H9 (cell line): ENCODE measurements at regions not wholly inside any gene's neighbourhood (a gene's known extent, or its start where the extent isn't known, plus 50 kb on each side); places are given as distances from the start of the nearest gene placed in this dataset.
A peak's percentile ranks its signal among the peaks of the same experiment; 100 is the strongest.

Experiments used
- DNase-seq: peaks from one replicate; pipeline ENCODE4 v3.0.0-alpha.2; 2017
- H2AFZ ChIP-seq: one replicate; pipeline ENCODE4 v1.6.1; 2013; ENCODE audit warnings: mild to moderate bottlenecking, low read length, control low read depth, moderate library complexity
- H2AK5ac ChIP-seq: 2 replicates; pipeline ENCODE4 v1.6.1; 2013; ENCODE audit warnings: low read length, control low read depth, mixed read lengths; ENCODE audit not compliant: insufficient read length
- H2BK120ac ChIP-seq: one replicate; pipeline ENCODE4 v1.6.1; 2013; ENCODE audit warnings: low read depth, mild to moderate bottlenecking, low read length, control low read depth, inconsistent platforms; ENCODE audit not compliant: poor library complexity, severe bottlenecking
- H2BK12ac ChIP-seq: 2 replicates; pipeline ENCODE4 v1.6.1; 2013; ENCODE audit warnings: low read length, control low read depth, mixed read lengths, low read depth; ENCODE audit not compliant: insufficient read length
- H2BK15ac ChIP-seq: 2 replicates; pipeline ENCODE4 v1.6.1; 2013; ENCODE audit warnings: low read depth, low read length, control low read depth
- H2BK20ac ChIP-seq: one replicate; pipeline ENCODE4 v1.6.1; 2013; ENCODE audit warnings: low read depth, mild to moderate bottlenecking, low read length, control low read depth, inconsistent platforms; ENCODE audit not compliant: poor library complexity, severe bottlenecking
- H2BK5ac ChIP-seq: 2 replicates; pipeline ENCODE4 v1.6.1; 2013; ENCODE audit warnings: low read length, control low read depth, mixed read lengths; ENCODE audit not compliant: insufficient read length
- H3K14ac ChIP-seq: 2 replicates; pipeline ENCODE4 v1.6.1; 2013; ENCODE audit warnings: low read length, control low read depth; ENCODE audit not compliant: insufficient read depth
- H3K18ac ChIP-seq: 2 replicates; pipeline ENCODE4 v1.6.1; 2013; ENCODE audit warnings: low read depth, mild to moderate bottlenecking, mixed read lengths, low read length, control low read depth; ENCODE audit not compliant: insufficient read length
- H3K23ac ChIP-seq: 2 replicates; pipeline ENCODE4 v1.6.1; 2013; ENCODE audit warnings: low read length, control low read depth, mixed read lengths, low read depth; ENCODE audit not compliant: insufficient read length
- H3K23me2 ChIP-seq: 2 replicates; pipeline ENCODE4 v1.6.1; 2013; ENCODE audit warnings: low read depth, mild to moderate bottlenecking, mixed read lengths, low read length, control low read depth; ENCODE audit not compliant: insufficient read length, poor library complexity, severe bottlenecking
- H3K27ac ChIP-seq: 2 replicates; pipeline ENCODE4 v1.5.1; 2013; ENCODE audit warnings: low read length, control low read depth, mixed read lengths, low read depth; ENCODE audit not compliant: insufficient read length
- H3K27me3 ChIP-seq: 2 replicates; pipeline ENCODE4 v1.6.1; 2013; ENCODE audit warnings: low read length, control low read depth, inconsistent platforms; ENCODE audit not compliant: insufficient read depth
- H3K4ac ChIP-seq: 2 replicates; pipeline ENCODE4 v1.6.1; 2013; ENCODE audit warnings: low read depth, mild to moderate bottlenecking, control low read depth, inconsistent platforms, low read length, moderate library complexity
- H3K4me1 ChIP-seq: 2 replicates; pipeline ENCODE4 v1.6.1; 2013; ENCODE audit warnings: low read length, control low read depth, inconsistent platforms; ENCODE audit not compliant: insufficient read depth
- H3K4me2 ChIP-seq: 2 replicates; pipeline ENCODE4 v1.6.1; 2013; ENCODE audit warnings: low read length, control low read depth, mixed read lengths; ENCODE audit not compliant: insufficient read length, insufficient read depth
- H3K56ac ChIP-seq: 2 replicates; pipeline ENCODE4 v1.6.1; 2013; ENCODE audit warnings: low read depth, mild to moderate bottlenecking, mixed read lengths, low read length, control low read depth; ENCODE audit not compliant: insufficient read length
- H3K79me1 ChIP-seq: 2 replicates; pipeline ENCODE4 v1.6.1; 2013; ENCODE audit warnings: low read depth, mild to moderate bottlenecking, moderate library complexity, low read length, control low read depth, inconsistent platforms; ENCODE audit not compliant: insufficient read depth, poor library complexity, severe bottlenecking
- H3K79me2 ChIP-seq: 2 replicates; pipeline ENCODE4 v1.6.1; 2013; ENCODE audit warnings: low read length, control low read depth, inconsistent platforms; ENCODE audit not compliant: insufficient read depth
- H3K9ac ChIP-seq: 2 replicates; pipeline ENCODE4 v1.6.1; 2013; ENCODE audit warnings: low read length, control low read depth, mixed read lengths; ENCODE audit not compliant: insufficient read length; ENCODE audit errors: extremely low read depth
- H3K9me3 ChIP-seq: one replicate; pipeline ENCODE4 v1.6.1; 2013; ENCODE audit warnings: low read depth, low read length, inconsistent platforms; ENCODE audit not compliant: control insufficient read depth
- H3T11ph ChIP-seq: one replicate; pipeline ENCODE4 v1.6.1; 2013; ENCODE audit warnings: mild to moderate bottlenecking, low read length, control low read depth, inconsistent platforms
- H4K20me1 ChIP-seq: one replicate; pipeline ENCODE4 v1.6.1; 2013; ENCODE audit not compliant: control insufficient read depth, insufficient read length, insufficient read depth
- H4K5ac ChIP-seq: 2 replicates; pipeline ENCODE4 v1.6.1; 2013; ENCODE audit warnings: low read depth, mild to moderate bottlenecking, mixed read lengths, low read length, control low read depth; ENCODE audit not compliant: insufficient read length
- H4K8ac ChIP-seq: replicated peaks from 2 replicates; pipeline ENCODE4 v1.6.1; 2013; ENCODE audit warnings: low read length, control low read depth, mixed read lengths, low read depth; ENCODE audit not compliant: insufficient read length
- H4K91ac ChIP-seq: 2 replicates; pipeline ENCODE4 v1.6.1; 2013; ENCODE audit warnings: low read depth, mild to moderate bottlenecking, moderate library complexity, mixed read lengths, low read length, control low read depth; ENCODE audit not compliant: insufficient read length
- H3K27ac Mint-ChIP-seq, 3 experiments: 2 replicates in 2 of 3; 3 replicates in 1 of 3; pipeline ENCODE4 v1.8.0; 2020 to 2021; ENCODE audit warnings: mixed read lengths in 3 of 3, mild to moderate bottlenecking in 1 of 3, moderate library complexity in 1 of 3
- H3K27me3 Mint-ChIP-seq: 2 replicates; pipeline ENCODE4 v1.8.0; 2021; ENCODE audit warnings: low read depth, mild to moderate bottlenecking, moderate library complexity, mixed read lengths
- H3K36me3 Mint-ChIP-seq, 3 experiments: 2 replicates in 2 of 3; 3 replicates in 1 of 3; pipeline ENCODE4 v1.8.0; 2020 to 2021; ENCODE audit warnings: low read depth in 3 of 3, mixed read lengths in 3 of 3; ENCODE audit not compliant: insufficient read depth in 1 of 3
- H3K4me1 Mint-ChIP-seq, 2 experiments: 2 replicates each; pipeline ENCODE4 v1.8.0; 2020; ENCODE audit warnings: mixed read lengths in 2 of 2
- H3K4me3 Mint-ChIP-seq, 2 experiments: 2 replicates in 1 of 2; 3 replicates in 1 of 2; pipeline ENCODE4 v1.8.0; 2020 to 2021; ENCODE audit warnings: mild to moderate bottlenecking in 2 of 2, mixed read lengths in 2 of 2, moderate library complexity in 1 of 2
- H3K9me3 Mint-ChIP-seq, 2 experiments: 2 replicates in 1 of 2; 3 replicates in 1 of 2; pipeline ENCODE4 v1.8.0; 2020; ENCODE audit warnings: mild to moderate bottlenecking in 2 of 2, mixed read lengths in 2 of 2, moderate library complexity in 1 of 2
- CTCF ChIP-seq: fragments of 200-600 bp; sonication (generic); conservative IDR thresholded peaks from 3 replicates; pipeline ENCODE4 v1.8.0; 2021; ENCODE audit warnings: antibody characterized with exemption, mild to moderate bottlenecking
- WGBS: extraction: QIAGEN DNeasy Blood & Tissue Kit; methylation state at CpG from one replicate; pipeline ENCODE4 v1.1.7; 2013; ENCODE audit warnings: missing lambda C conversion rate, low lambda C conversion rate, mixed read lengths; ENCODE audit not compliant: insufficient read length; ENCODE audit errors: extremely low coverage; 5-methylcytosine and 5-hydroxymethylcytosine counted together

GRCh38 chr7:132683896-132684690 lies 107.8 kb upstream of the PLXNA4 start:
- Histone ChIP-seq H3K4ac (no peak overlapping the region), H4K5ac (no peak overlapping the region), H3K9me3 (peaks cover 5% of the 10 kb centered on the region), H2BK12ac (no peak overlapping the region), H3K9ac (no peak overlapping the region), H3K23me2 (no peaks in the 10 kb centered on the region), H4K20me1 (no peaks in the 10 kb centered on the region), H2AK5ac (no peak overlapping the region), H3K18ac (no peak overlapping the region), H3K27ac (no peak overlapping the region), H2AFZ (no peak overlapping the region), H4K8ac (no peak overlapping the region), H3K4me1 (0 out of 2 replicates have a peak, but pooled peaks cover 1% of the 10 kb centered on the region), H3K27me3 (no peaks in the 10 kb centered on the region), H2BK5ac (no peak overlapping the region), H2BK15ac (no peak overlapping the region), H2BK20ac (no peak overlapping the region), H3T11ph (no peak overlapping the region), H3K23ac (no peak overlapping the region), H3K79me1 (no peaks in the 10 kb centered on the region), H2BK120ac (no peak overlapping the region), H4K91ac (no peak overlapping the region), H3K79me2 (no peaks in the 10 kb centered on the region), H3K14ac (no peak overlapping the region), H3K4me2 (no peak overlapping the region), H3K56ac (no peak overlapping the region)
- Mint-ChIP-seq H3K27me3 (peaks cover 6% of the 10 kb centered on the region; the same call in 1 of the 2 replicates), H3K4me3 (no peak overlapping the region), H3K36me3 (peaks cover 7 to 14% (median 11%) of the 10 kb centered on the region in 3 experiments), H3K4me1 (peaks cover 21 to 28% of the 10 kb centered on the region in 2 experiments), H3K27ac (no peak overlapping the region), H3K9me3 (peaks cover 7 to 17% of the 10 kb centered on the region in 2 experiments)
- no CpG with 5 or more reads among the region's 12 CpGs for WGBS
- peak; percentile 33; the same call in 2 of the 3 replicates for TF ChIP-seq CTCF
- no peak for DNase-seq
